Neural progenitor cell (in vitro differentiated cells): ENCODE measurements at regions not wholly inside any gene's neighbourhood (a gene's known extent, or its start where the extent isn't known, plus 50 kb on each side); places are given as distances from the start of the nearest gene placed in this dataset.

ENCODE experiments used
- DNase-seq: peaks from one replicate; pipeline ENCODE4 v3.0.0-alpha.2; 2016; ENCODE audit warnings: low spot score
- H2AFZ ChIP-seq: fragments of 200-600 bp; sonication (generic); replicated peaks from 2 replicates; pipeline ENCODE4 v1.6.1; 2016; ENCODE audit warnings: antibody characterized with exemption
- H3F3A ChIP-seq: fragments of 200-600 bp; sonication (generic); 2 replicates; pipeline ENCODE4 v1.6.1; 2016; ENCODE audit warnings: antibody characterized with exemption, low read depth
- H3K27ac ChIP-seq: fragments of 200-600 bp; sonication (generic); 2 replicates; pipeline ENCODE4 v1.5.1; 2016; ENCODE audit warnings: mild to moderate bottlenecking
- H3K27me3 ChIP-seq: fragments of 200-600 bp; sonication (generic); 2 replicates; pipeline ENCODE4 v1.6.1; 2016; ENCODE audit warnings: mild to moderate bottlenecking, moderate library complexity
- H3K36me3 ChIP-seq: fragments of 200-600 bp; sonication (generic); 2 replicates; pipeline ENCODE4 v1.5.1; 2016
- H3K4me1 ChIP-seq: fragments of 200-600 bp; sonication (generic); 2 replicates; pipeline ENCODE4 v1.6.1; 2016; ENCODE audit warnings: mixed run types
- H3K4me2 ChIP-seq: fragments of 200-600 bp; sonication (generic); 2 replicates; pipeline ENCODE4 v1.6.1; 2016
- H3K4me3 ChIP-seq: fragments of 200-600 bp; sonication (generic); 2 replicates; pipeline ENCODE4 v1.5.1; 2016
- H3K79me2 ChIP-seq: fragments of 200-600 bp; sonication (generic); 2 replicates; pipeline ENCODE4 v1.6.1; 2016; ENCODE audit warnings: low read depth
- H3K9ac ChIP-seq: fragments of 200-600 bp; sonication (generic); 2 replicates; pipeline ENCODE4 v1.6.1; 2016
- H3K9me3 ChIP-seq: fragments of 200-600 bp; sonication (generic); 2 replicates; pipeline ENCODE4 v1.5.1; 2016; ENCODE audit warnings: low read depth
- H4K20me1 ChIP-seq: fragments of 200-600 bp; sonication (generic); 2 replicates; pipeline ENCODE4 v1.6.1; 2016; ENCODE audit warnings: low read depth
- H3K27ac Mint-ChIP-seq: 3 replicates; pipeline ENCODE4 v1.8.0; 2021; ENCODE audit warnings: mixed read lengths
- H3K27me3 Mint-ChIP-seq: 2 replicates; pipeline ENCODE4 v1.8.0; 2022; ENCODE audit warnings: low read depth, mild to moderate bottlenecking, inconsistent platforms, moderate library complexity, mixed read lengths; ENCODE audit not compliant: insufficient read depth
- H3K36me3 Mint-ChIP-seq: 3 replicates; pipeline ENCODE4 v1.8.0; 2021; ENCODE audit warnings: mixed read lengths
- H3K4me1 Mint-ChIP-seq: 3 replicates; pipeline ENCODE4 v1.8.0; 2021; ENCODE audit warnings: mixed read lengths
- H3K4me3 Mint-ChIP-seq: 3 replicates; pipeline ENCODE4 v1.8.0; 2021; ENCODE audit warnings: mild to moderate bottlenecking, moderate library complexity, mixed read lengths
- H3K9me3 Mint-ChIP-seq: 3 replicates; pipeline ENCODE4 v1.8.0; 2020; ENCODE audit warnings: mixed read lengths
- CTCF ChIP-seq: fragments of 200-600 bp; sonication (generic); IDR thresholded peaks from 2 replicates; pipeline ENCODE4 v1.5.1; 2017; ENCODE audit warnings: antibody characterized with exemption, mild to moderate bottlenecking
- EZH2 ChIP-seq: fragments of 200-600 bp; sonication (generic); IDR thresholded peaks from 2 replicates; pipeline ENCODE4 v1.6.1; 2017; ENCODE audit warnings: antibody characterized with exemption, mild to moderate bottlenecking, moderate library complexity
- EZH2phosphoT487 ChIP-seq: fragments of 200-600 bp; sonication (generic); IDR thresholded peaks from 2 replicates; pipeline ENCODE4 v1.6.1; 2017; ENCODE audit warnings: antibody characterized with exemption

- no peak overlapping the region for H3K27ac Mint-ChIP-seq
Measured at GRCh38 chr1:96076589-96076988, 645.0 kb upstream of the PTBP2 start.

GRCh38 chr1:96079581-96079980 lies 642.0 kb upstream of the PTBP2 start:
- Mint-ChIP-seq H3K27ac (no peak overlapping the region), H3K27me3 (peaks cover 7% of the 10 kb centered on the region), H3K4me3 (no peak overlapping the region), H3K4me1 (no peaks in the 10 kb centered on the region), H3K9me3 (no peaks in the 10 kb centered on the region), H3K36me3 (no peaks in the 10 kb centered on the region)
- Histone ChIP-seq H3K27me3 (no peaks in the 10 kb centered on the region), H3K79me2 (no peaks in the 10 kb centered on the region), H3K4me2 (no peak overlapping the region), H4K20me1 (no peaks in the 10 kb centered on the region), H3K9ac (no peak overlapping the region), H3K9me3 (no peaks in the 10 kb centered on the region), H2AFZ (no peak overlapping the region), H3K4me3 (no peak overlapping the region), H3K27ac (no peak overlapping the region), H3F3A (no peaks in the 10 kb centered on the region), H3K36me3 (no peaks in the 10 kb centered on the region), H3K4me1 (no peaks in the 10 kb centered on the region)
- no peak for DNase-seq
- no peak for TF ChIP-seq EZH2phosphoT487
- no peak for TF ChIP-seq EZH2
- TF ChIP-seq CTCF = no peak

More at GRCh38 chr1:96076589-96076988, 645.0 kb upstream of the PTBP2 start:
- Histone ChIP-seq H3K9ac (no peak overlapping the region), H3K4me3 (no peak overlapping the region), H3K4me2 (no peak overlapping the region), H3K36me3 (no peaks in the 10 kb centered on the region), H3F3A (no peaks in the 10 kb centered on the region), H2AFZ (no peak overlapping the region), H3K27me3 (no peaks in the 10 kb centered on the region), H3K27ac (no peak overlapping the region), H3K4me1 (no peaks in the 10 kb centered on the region), H3K79me2 (no peaks in the 10 kb centered on the region), H4K20me1 (no peaks in the 10 kb centered on the region), H3K9me3 (no peaks in the 10 kb centered on the region)
- DNase-seq = no peak
- no peak overlapping the region for H3K4me3 Mint-ChIP-seq
- no peaks in the 10 kb centered on the region for H3K4me1 Mint-ChIP-seq
- H3K9me3 Mint-ChIP-seq = no peaks in the 10 kb centered on the region
- H3K27me3 Mint-ChIP-seq = peaks cover 4% of the 10 kb centered on the region
- TF ChIP-seq CTCF (no peak), EZH2phosphoT487 (no peak), EZH2 (no peak)
- no peaks in the 10 kb centered on the region for H3K36me3 Mint-ChIP-seq

GRCh38 chr1:96080925-96081324 lies 640.7 kb upstream of the PTBP2 start:
- Histone ChIP-seq H3K4me2 (no peak overlapping the region), H3K27me3 (no peaks in the 10 kb centered on the region), H3K4me1 (no peaks in the 10 kb centered on the region), H3F3A (no peaks in the 10 kb centered on the region), H4K20me1 (no peaks in the 10 kb centered on the region), H3K4me3 (no peak overlapping the region), H3K27ac (no peak overlapping the region), H3K79me2 (no peaks in the 10 kb centered on the region), H2AFZ (no peak overlapping the region), H3K9me3 (no peaks in the 10 kb centered on the region), H3K36me3 (no peaks in the 10 kb centered on the region), H3K9ac (no peak overlapping the region)
- Mint-ChIP-seq H3K27ac (no peak overlapping the region), H3K4me3 (no peak overlapping the region), H3K36me3 (no peaks in the 10 kb centered on the region), H3K4me1 (no peaks in the 10 kb centered on the region), H3K27me3 (peaks cover 7% of the 10 kb centered on the region), H3K9me3 (no peaks in the 10 kb centered on the region)
- TF ChIP-seq EZH2 = no peak
- TF ChIP-seq CTCF = peak; percentile 36
- TF ChIP-seq EZH2phosphoT487 = no peak
- peak; percentile 24 for DNase-seq
